Sigmoid colon (tissue), 4 donors: ENCODE measurements at regions not wholly inside any gene's neighbourhood (a gene's known extent, or its start where the extent isn't known, plus 50 kb on each side); places are given as distances from the start of the nearest gene placed in this dataset.

Experiments used
- CTCF ChIP-seq, 4 experiments: fragments of 450-650 bp in 3 of 4; fragments of 200-600 bp in 1 of 4; IDR thresholded peaks; one replicate each; pipeline ENCODE4 v1.5.1; 2016 to 2019; ENCODE audit warnings: antibody characterized with exemption in 4 of 4, mild to moderate bottlenecking in 3 of 4, moderate library complexity in 2 of 4
- POLR2A ChIP-seq, 2 donors: fragments of 450-650 bp; IDR thresholded peaks; one replicate each; pipeline ENCODE4 v1.6.1; 2016; ENCODE audit warnings: antibody characterized with exemption in 2 of 2, mild to moderate bottlenecking in 2 of 2, moderate library complexity in 2 of 2
- POLR2AphosphoS5 ChIP-seq, 4 donors: sonication (generic); formaldehyde crosslinking; IDR thresholded peaks; one replicate each; pipeline ENCODE4 v1.6.1; 2017; ENCODE audit warnings: antibody characterized with exemption in 4 of 4

DNA sequence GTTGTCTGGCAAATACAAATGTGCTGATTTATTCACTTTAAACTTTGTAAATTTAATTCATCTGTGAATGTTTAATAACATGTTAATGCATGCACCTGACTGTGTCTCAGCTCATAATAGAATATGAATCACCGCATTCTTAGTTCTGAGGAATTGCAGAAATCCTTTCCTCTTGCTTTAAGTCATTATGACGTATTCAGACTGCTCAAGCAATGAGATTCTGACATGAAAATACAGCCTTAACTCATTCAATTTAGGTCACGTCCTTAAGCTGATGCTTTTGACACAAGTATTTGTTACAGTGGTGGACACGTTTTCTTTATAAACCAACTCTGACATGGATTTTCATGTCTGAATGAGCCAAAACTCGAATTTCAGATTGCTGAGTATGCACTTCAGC is 541.0 kb upstream of the KLF12 start:
- TF ChIP-seq CTCF (IDR thresholded peaks at IDR 0.05) (no peak), POLR2AphosphoS5 (IDR thresholded peaks at IDR 0.05) (no peak), POLR2A (IDR thresholded peaks at IDR 0.05) (no peak)
